ENCODE measurements at regions not wholly inside any gene's neighbourhood (a gene's known extent, or its start where the extent isn't known, plus 50 kb on each side); places are given as distances from the start of the nearest gene placed in this dataset.
"Not testable (repeated sequence)": the region's sequence is repeated elsewhere in the genome, so short reads cannot be mapped to it uniquely, and the experiment has no call there.

- no peak for DNase-seq (ENCODE audit: extremely low read depth in 1 of 2, low read depth in 1 of 2)
These were observed 237.6 kb upstream of the JARID2 start for GRCh38 chr6:15008269-15008668.

GRCh38 chr6:15014958-15015357 lies 230.9 kb upstream of the JARID2 start:
- no peak for DNase-seq (ENCODE audit: extremely low read depth in 1 of 2, low read depth in 1 of 2)

- DNase-seq (ENCODE audit: extremely low read depth in 1 of 2, low read depth in 1 of 2): no peak
These were observed 229.1 kb upstream of the JARID2 start for GRCh38 chr6:15016813-15017212.

GRCh38 chr6:15017261-15017660 lies 228.6 kb upstream of the JARID2 start:
- no peak for DNase-seq (ENCODE audit: extremely low read depth in 1 of 2, low read depth in 1 of 2)

- DNase-seq (ENCODE audit: extremely low read depth in 1 of 2, low read depth in 1 of 2): no peak
These were observed 228.1 kb upstream of the JARID2 start for GRCh38 chr6:15017803-15018202.

- no peak for DNase-seq (ENCODE audit: extremely low read depth in 1 of 2, low read depth in 1 of 2)
These were observed 225.6 kb upstream of the JARID2 start for GRCh38 chr6:15020119-15020770.

- no peak for DNase-seq (ENCODE audit: extremely low read depth in 1 of 2, low read depth in 1 of 2)
These were observed 224.8 kb upstream of the JARID2 start for GRCh38 chr6:15021074-15021473.

GRCh38 chr6:15023018-15023417 lies 222.9 kb upstream of the JARID2 start:
- not testable (repeated sequence) for DNase-seq (ENCODE audit: extremely low read depth in 1 of 2, low read depth in 1 of 2)

- peak in 1 of 2 donors; percentile 4 for DNase-seq (ENCODE audit: extremely low read depth in 1 of 2, low read depth in 1 of 2)
These were observed 222.4 kb upstream of the JARID2 start for GRCh38 chr6:15023448-15023847.

GRCh38 chr6:15025446-15025845 lies 220.4 kb upstream of the JARID2 start:
- DNase-seq (ENCODE audit: extremely low read depth in 1 of 2, low read depth in 1 of 2): no peak

GRCh38 chr6:15026832-15027231 lies 219.0 kb upstream of the JARID2 start:
- no peak for DNase-seq (ENCODE audit: extremely low read depth in 1 of 2, low read depth in 1 of 2)

GRCh38 chr6:15027472-15027871 lies 218.4 kb upstream of the JARID2 start:
- no peak for DNase-seq (ENCODE audit: extremely low read depth in 1 of 2, low read depth in 1 of 2)

- no peak for DNase-seq (ENCODE audit: extremely low read depth in 1 of 2, low read depth in 1 of 2)
These were observed 213.9 kb upstream of the JARID2 start for GRCh38 chr6:15032015-15032414.

GRCh38 chr6:15033850-15034203 lies 212.0 kb upstream of the JARID2 start:
- DNase-seq (ENCODE audit: extremely low read depth in 1 of 2, low read depth in 1 of 2): no peak

- no peak for DNase-seq (ENCODE audit: extremely low read depth in 1 of 2, low read depth in 1 of 2)
These were observed 209.1 kb upstream of the JARID2 start for GRCh38 chr6:15036690-15037245.

- no peak for DNase-seq (ENCODE audit: extremely low read depth in 1 of 2, low read depth in 1 of 2)
These were observed 208.6 kb upstream of the JARID2 start for GRCh38 chr6:15037253-15037652.

- no peak for DNase-seq (ENCODE audit: extremely low read depth in 1 of 2, low read depth in 1 of 2)
These were observed 207.7 kb upstream of the JARID2 start for GRCh38 chr6:15038013-15038791.

- DNase-seq (ENCODE audit: extremely low read depth in 1 of 2, low read depth in 1 of 2): no peak
These were observed 206.7 kb upstream of the JARID2 start for GRCh38 chr6:15039136-15039535.

- DNase-seq (ENCODE audit: extremely low read depth in 1 of 2, low read depth in 1 of 2): no peak
These were observed 202.9 kb upstream of the JARID2 start for GRCh38 chr6:15042938-15043337.

GRCh38 chr6:15044146-15044882 lies 201.6 kb upstream of the JARID2 start:
- DNase-seq (ENCODE audit: extremely low read depth in 1 of 2, low read depth in 1 of 2): no peak

GRCh38 chr6:15044948-15045347 lies 200.9 kb upstream of the JARID2 start:
- no peak for DNase-seq (ENCODE audit: extremely low read depth in 1 of 2, low read depth in 1 of 2)

- no peak for DNase-seq (ENCODE audit: extremely low read depth in 1 of 2, low read depth in 1 of 2)
These were observed 199.1 kb upstream of the JARID2 start for GRCh38 chr6:15046751-15047150.
